NCI-H2196 (cell line): ENCODE measurements at regions not wholly inside any gene's neighbourhood (a gene's known extent, or its start where the extent isn't known, plus 50 kb on each side); places are given as distances from the start of the nearest gene placed in this dataset.
"Not testable (repeated sequence)": the region's sequence is repeated elsewhere in the genome, so short reads cannot be mapped to it uniquely, and the experiment has no call there.

Experiments
- DNase-seq: peaks from one replicate; lab custom pipeline; 2025; ENCODE audit not compliant: unreplicated experiment; lab: John Stamatoyannopoulos, UW

GRCh38 chr13:89521672-89522071 is 1825.8 kb upstream of the MIR17HG start:
- not testable (repeated sequence) for DNase-seq

GRCh38 chr13:89541091-89542030 is 1806.1 kb upstream of the MIR17HG start:
- DNase-seq, result no peak

GRCh38 chr13:89550938-89551337 is 1796.5 kb upstream of the MIR17HG start:
- DNase-seq, result no peak

GRCh38 chr13:89554801-89555200 is 1792.7 kb upstream of the MIR17HG start:
- DNase-seq, result no peak

- no peak for DNase-seq
Observed at GRCh38 chr13:89565476-89566100, 1781.9 kb upstream of the MIR17HG start.

GRCh38 chr13:89567025-89567424 is 1780.5 kb upstream of the MIR17HG start:
- no peak for DNase-seq

- no peak for DNase-seq
Observed at GRCh38 chr13:89568276-89568675, 1779.2 kb upstream of the MIR17HG start.

GRCh38 chr13:89568746-89569145 is 1778.7 kb upstream of the MIR17HG start:
- no peak for DNase-seq

- DNase-seq, result no peak
Observed at GRCh38 chr13:89571676-89572075, 1775.8 kb upstream of the MIR17HG start.

GRCh38 chr13:89574077-89574476 is 1773.4 kb upstream of the MIR17HG start:
- no peak for DNase-seq

GRCh38 chr13:89577301-89577700 is 1770.2 kb upstream of the MIR17HG start:
- DNase-seq, result no peak

- no peak for DNase-seq
Observed at GRCh38 chr13:89584058-89584620, 1763.3 kb upstream of the MIR17HG start.

- no peak for DNase-seq
Observed at GRCh38 chr13:89602655-89603054, 1744.8 kb upstream of the MIR17HG start.

- no peak for DNase-seq
Observed at GRCh38 chr13:89603187-89603586, 1744.3 kb upstream of the MIR17HG start.

- DNase-seq, result no peak
Observed at GRCh38 chr13:89609318-89609717, 1738.2 kb upstream of the MIR17HG start.

GRCh38 chr13:89610331-89610730 is 1737.2 kb upstream of the MIR17HG start:
- DNase-seq, result no peak

- no peak for DNase-seq
Observed at GRCh38 chr13:89610881-89611280, 1736.6 kb upstream of the MIR17HG start.

- no peak for DNase-seq
Observed at GRCh38 chr13:89627996-89628395, 1719.5 kb upstream of the MIR17HG start.

GRCh38 chr13:89628567-89628966 is 1718.9 kb upstream of the MIR17HG start:
- DNase-seq, result no peak

GRCh38 chr13:89650226-89650625 is 1697.3 kb upstream of the MIR17HG start:
- no peak for DNase-seq

GRCh38 chr13:89660752-89661151 is 1686.7 kb upstream of the MIR17HG start:
- no peak for DNase-seq

- DNase-seq, result no peak
Observed at GRCh38 chr13:89673789-89674311, 1673.6 kb upstream of the MIR17HG start.
